AG08396 (cell line): ENCODE measurements at regions not wholly inside any gene's neighbourhood (a gene's known extent, or its start where the extent isn't known, plus 50 kb on each side); places are given as distances from the start of the nearest gene placed in this dataset.
"Not testable (repeated sequence)": the region's sequence is repeated elsewhere in the genome, so short reads cannot be mapped to it uniquely, and the experiment has no call there.

Experiments
- DNase-seq: peaks from one replicate; pipeline ENCODE4 v3.0.0; 2012; ENCODE audit warnings: low spot score, mixed read lengths

DNA sequence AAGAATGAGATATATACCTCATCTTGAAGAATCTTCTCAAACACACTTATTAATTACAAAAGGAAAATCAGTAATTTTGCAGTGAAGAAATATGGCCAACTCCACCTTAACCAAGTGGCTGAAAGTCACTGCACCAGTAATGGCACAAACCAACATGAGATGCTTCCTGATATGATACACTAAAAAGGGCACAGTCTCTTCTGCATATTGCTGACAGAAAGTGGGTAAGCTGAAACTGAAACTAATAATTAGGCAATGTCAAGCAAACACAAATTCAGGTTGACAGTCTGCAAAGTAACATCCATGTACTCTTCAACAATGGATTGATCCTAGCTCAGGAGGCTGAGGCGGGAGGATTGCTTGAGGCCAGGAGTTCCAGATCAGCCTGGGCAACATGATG, 56.1 kb downstream of the ZNF22 start:
- DNase-seq, result not testable (repeated sequence)

DNA sequence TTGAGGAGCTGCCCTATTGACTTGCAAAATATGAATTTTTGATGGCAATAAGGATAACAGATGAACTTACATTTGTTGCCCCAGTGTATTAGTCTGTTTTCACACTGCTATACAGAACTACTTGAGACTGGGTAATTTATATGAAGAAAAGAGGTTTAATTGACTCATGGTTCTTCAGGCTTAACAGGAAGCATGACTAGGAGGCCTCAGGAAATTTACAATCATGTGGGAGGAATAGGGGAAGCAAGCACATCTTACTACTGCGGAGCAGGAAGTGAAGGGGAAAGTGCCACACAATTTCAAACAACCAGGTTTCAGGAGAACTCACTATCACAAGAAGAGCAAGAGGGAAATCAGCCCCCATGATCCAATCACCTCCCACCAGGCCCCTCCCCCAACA, 57.9 kb downstream of the ZNF22 start:
- DNase-seq, result no peak

DNA sequence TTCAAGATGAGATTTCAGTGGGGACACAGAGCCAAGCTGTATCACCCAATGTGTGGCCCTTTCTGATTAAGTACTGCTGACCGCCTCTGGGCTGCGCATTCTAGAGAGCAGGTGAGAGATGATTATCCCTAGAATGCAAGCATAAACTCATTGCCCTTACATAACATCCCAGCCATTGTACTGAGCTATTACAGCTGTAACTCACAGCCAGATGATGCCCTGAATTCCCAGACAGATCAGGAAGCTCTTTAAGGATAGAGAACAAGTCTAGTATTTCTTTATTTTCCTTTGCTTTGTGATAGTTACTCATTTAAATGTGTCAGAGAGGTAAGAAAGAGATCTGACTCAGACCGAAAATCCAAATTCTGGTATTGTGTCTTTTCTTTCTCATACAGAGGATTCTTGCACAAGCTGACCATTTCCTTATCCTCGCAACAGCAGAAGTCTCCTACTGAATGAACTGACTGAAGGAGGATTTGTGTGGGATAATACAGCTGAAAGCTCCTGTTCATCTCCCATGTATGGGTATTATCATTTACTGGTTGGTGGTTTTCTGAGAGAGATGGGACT, 58.4 kb downstream of the ZNF22 start:
- no peak for DNase-seq

DNA sequence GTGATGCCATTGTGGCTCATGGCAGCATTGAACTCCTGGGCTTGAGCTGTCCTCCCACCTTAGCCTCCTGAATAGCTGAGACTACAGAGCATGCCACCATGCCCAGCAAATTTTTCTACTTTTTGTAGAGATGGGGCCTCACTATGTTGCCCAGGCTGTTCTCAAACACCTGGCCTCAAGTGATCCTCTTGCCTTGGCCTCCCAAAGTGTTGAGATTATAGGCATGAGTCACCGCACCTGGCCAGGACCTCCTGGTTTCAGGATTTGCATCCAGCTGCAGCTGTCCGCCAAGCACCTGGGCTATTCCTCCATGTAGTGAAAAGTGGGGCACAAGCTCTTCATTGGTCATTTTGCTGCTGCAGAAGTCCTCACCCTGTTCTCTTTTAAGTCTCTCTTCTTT, 58.9 kb downstream of the ZNF22 start:
- no peak for DNase-seq

DNA sequence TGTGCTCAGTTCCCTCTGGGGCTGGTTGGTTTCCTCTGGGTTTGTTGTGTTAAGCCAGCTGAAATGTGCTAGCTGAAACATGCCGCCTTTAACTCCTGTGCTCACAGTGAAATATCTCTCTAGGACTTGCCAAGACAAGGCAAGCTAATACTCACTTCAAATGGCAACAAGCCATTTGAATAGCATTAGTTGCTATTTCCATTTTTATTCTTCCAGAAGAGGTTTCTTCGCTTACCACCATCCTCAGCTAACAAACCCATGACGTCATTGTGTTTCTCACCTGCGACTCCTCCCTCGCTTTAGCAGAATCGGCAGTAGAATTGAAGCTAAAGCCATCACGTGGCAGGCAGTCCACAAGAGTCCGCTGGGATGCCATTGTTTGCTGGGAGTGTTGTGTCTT, 61.3 kb downstream of the ZNF22 start:
- no peak for DNase-seq

DNA sequence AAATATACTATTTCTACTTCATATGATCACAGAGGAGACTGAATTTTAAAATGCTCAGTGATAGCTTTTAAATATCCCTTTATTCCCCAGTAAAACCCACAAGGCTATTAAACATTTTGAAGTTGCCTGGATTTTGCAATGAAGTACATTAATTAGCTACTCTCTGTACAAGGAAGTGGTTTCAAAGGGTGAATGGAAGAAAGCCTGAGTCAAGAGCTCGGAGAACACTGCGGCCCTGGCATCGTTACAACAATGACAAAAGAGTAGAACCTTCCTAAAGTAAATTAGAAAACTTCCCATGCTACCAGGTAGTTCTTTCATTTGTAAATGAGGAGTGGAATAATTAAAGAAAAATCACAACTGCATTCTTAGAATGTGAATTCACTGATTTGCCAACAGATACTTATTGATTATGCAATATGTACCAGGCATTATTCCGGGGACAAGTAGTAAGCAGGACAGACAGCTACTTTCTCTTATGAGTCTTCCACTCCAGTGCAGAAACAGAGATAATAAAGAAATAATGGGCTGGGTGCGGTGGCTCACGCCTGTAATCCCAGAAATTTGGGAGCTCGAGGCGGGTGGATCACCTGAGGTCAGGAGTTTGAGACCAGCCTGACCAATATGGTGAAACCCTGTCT, 63.0 kb downstream of the ZNF22 start:
- DNase-seq, result no peak

DNA sequence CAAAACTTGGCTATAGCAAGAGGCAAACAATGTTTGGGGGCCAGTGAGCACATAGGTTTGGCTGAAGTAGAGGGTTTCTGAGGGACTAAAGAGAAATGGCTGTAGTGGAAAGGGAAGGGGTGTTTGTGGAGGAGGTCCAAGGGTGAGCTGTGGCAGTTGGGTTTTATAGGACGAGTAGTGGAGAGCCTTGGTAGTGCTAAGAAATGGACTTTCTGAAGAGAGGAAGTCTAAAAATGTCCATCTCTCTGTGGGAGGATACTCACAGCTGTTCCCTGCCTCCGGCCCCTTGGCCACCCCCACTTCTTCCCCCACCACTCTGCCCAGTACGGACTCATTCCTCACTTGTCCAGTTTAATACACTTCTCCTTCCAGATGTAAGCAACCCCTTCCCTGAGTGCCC, 64.3 kb downstream of the ZNF22 start:
- no peak for DNase-seq

DNA sequence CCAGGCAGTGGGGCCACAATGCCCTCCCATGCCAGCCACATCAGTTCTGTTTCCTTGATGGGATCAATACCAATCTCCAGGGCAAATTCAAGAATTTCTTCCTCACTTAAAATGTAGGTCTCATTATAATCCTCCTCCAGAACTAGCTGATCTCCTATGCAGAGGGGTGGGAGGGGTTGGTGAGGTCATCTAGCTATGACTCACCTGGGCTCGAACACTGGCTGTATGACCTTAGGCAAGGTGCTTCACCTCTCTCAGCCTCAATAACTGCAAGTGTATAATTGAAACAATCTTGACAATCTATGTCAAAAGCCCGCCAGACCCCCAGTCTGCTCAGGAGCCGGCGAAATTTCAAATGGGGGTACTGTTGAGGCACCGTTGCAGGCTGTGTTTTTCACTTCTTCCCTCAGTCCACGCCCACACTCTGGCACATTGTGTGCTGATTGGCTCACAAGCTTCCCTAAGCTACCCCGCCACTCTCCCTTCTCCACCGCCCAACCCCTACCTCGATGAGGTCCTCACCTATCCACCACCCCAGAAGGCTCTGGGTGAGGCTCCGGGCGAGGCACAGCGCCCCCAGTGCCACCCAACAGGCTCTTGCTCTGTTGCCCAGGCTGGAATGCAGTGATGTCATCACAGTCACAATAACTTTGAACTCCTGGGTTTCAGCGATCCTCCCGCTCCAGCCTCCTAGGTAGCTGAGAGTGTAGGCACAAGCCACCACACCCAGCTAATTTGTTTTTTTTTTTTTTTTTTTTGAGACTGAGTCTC, 70.5 kb downstream of the ZNF22 start:
- DNase-seq, result no peak

DNA sequence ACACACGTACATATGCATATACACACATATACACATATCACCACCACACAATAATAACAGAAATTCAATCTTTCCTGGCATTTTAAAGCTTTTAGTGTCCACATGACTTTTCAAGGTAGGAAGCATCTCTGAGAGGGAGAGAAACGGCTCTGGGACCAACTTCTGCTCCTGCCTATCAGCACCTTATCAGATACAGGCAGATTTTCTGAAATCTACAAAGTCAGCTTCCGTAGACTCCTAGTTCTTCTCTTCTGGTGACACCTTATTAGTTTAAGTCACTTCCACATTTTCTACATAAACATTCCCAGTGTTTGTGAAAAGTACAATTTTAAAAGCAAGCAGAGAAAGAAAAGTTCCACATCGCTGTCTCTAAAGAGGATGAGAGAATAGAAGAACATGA, 74.5 kb downstream of the ZNF22 start:
- no peak for DNase-seq

DNA sequence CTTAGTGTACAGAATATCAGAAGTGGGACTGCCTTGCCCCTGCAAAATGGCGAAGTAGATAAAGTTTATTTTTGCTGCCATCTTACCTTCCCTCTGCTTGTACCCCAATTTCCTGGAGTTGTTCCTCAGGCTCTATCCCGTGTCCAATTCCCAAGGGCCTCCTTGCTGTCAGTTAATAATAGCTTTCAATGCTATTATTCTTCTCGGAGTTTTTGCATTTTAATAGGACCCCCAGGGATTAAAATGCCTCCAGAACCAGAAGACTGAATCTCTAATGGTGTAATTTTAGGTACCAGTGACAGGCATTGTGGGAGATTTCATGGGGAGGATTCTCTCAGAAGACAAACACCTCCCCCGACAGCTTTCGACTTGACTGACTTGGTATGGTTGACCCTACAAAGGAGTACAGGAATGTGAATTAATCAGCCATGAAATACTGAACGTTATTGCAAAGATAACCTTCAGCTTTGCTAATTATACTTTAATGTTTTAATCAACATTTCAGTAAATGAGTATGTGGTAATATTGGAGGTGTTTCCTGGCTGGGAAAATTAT, 75.2 kb downstream of the ZNF22 start:
- DNase-seq, result no peak

DNA sequence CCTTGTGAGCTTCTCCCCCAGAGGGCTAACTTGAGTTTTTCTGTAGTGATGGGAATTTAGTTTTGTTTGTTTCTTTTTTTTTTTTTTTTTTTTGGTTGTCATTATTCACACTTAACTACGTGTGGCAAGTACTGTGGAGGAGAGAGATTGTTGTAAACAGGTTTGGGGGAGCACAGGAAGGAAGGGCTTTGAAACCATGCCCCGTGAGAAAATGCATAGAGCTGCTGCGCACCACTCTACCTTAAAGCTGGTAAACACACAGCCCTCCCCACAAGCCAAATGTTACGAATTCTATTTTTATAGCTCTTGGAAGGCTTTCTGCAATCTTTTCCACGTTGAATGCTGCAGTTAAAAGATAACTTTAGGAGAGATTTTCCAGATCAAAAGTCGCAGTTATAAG, 76.2 kb downstream of the ZNF22 start:
- DNase-seq, result no peak

DNA sequence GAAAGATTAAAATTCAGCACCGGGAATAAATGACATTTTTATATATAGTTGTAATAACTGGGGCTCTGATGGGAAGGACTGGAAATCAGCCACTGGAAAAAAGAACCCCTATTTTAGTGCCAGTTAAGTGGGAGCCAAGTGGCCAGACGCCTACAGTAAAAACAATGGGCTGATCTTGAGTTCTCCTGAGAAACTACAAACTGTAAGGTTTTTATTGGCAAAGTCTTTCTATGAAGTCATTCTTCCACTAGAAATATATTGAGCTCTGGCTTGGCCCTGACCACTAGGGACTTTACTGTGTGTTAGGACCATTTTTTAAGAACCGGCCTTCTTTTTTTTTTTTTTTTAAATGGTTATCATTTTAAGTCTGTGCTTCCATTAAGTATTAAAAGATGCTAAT, 79.6 kb downstream of the ZNF22 start:
- DNase-seq, result no peak

DNA sequence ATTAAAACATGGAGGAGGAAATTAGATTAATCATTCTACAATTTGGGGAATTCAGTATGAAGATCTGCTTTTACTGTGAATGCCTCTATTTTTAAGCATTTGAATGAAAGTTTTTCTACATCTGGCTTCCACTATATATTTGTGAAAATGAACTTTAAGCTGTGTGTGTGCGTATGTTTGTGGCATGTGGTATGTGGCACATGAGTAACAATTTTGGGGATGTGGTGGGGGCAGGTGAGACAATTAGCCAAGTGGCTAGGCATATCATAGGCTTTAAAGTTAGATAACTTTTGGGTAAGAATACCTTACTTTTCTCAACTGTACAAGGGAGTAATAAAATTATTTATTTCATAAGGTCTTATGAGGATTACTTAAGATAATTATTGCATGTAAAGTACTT, 81.5 kb downstream of the ZNF22 start:
- DNase-seq, result no peak

DNA sequence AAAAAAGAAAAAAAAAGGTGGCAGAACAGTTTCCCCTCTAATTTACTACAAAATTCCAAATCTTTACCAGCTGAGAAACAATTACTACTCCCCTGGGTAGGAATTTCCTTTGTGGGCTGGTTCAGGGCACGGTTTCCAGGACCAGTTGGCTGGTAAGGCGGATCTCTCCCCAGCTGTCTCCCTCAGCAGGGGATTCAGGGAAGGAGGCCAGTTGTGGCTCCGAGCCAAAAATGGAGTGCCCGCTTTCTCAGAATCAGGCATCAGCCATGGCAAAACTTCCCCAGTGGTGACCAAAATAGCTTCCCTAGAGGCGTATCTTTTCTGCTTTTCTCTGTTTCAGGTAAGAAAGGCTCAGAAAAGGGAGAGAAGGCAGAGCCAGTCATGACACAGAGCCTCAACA, 91.2 kb downstream of the ZNF22 start:
- no peak for DNase-seq

DNA sequence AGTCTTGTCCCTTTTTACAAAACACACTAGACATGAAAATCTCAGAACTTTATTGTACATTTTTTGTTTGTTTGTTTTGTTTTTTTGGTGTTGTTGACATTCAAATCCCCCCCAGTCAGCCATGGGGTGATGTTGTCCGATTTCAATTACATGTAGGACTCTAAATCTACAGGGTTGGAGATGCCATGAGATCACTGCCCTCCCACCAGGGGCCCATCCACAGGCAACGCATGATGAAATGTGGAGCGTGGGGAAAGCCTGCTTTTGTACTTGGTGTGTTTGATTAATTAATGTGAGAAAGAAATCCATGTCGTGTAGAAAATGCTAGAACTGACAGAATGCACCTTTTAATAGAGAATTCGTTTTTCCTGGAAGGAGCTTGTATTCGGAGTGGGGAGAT, 93.2 kb downstream of the ZNF22 start:
- no peak for DNase-seq

DNA sequence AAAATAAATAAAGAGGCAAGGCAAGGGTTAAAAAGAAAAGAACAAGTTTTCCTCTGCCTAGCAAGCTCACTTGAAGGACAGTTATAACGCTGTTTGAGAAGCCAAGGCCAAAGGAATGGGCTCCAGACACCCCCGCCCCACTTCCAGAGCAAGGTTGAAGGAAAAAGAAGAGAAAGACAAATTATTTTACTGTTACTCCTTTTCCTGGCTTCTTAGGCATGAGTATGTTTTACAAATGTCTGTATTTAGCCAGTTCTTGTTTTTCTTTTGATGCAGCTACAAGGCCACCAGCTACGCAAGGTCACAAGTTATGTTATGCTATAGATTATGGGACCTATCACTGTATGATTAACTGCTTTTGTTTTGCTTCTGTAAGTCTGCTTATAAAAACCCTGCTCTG, 94.6 kb downstream of the ZNF22 start:
- DNase-seq, result no peak

DNA sequence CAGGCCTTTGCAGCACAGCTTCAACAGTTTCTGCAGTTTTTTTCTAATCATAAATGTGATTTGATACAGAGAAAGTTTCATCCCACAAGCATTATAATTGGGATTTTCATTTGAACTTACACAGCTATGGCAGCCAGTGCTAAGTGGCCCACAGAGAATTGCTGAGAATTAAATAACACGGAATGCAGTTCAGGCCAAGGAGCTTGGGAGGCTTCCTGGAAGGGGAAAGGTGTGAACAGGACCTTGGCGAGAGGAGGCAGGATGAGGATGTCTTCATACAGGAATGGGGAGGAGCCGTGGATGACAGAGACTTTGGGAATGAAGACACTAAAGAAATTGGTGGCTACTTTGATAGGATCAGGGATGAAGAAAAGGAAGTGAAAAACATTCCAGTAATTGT, 95.3 kb downstream of the ZNF22 start:
- DNase-seq, result no peak

DNA sequence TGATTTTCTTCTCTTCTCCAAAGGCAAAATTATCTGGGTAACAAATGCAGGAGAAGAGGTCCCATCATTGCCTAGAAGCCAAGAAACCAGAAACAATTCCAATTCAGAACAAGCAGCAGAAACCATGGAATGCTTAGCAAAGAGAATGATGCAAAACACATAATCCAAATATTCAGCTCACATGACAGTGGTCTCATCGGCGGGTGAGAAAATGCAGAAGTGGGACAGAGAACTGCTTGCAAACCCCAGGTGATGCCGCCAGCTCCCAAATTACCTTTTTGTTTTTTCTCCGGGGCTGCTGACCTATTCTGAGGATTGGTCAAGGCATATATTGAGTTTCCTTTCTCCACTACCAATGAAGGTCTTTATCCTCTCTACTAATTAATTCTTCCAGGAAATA, 99.7 kb downstream of the ZNF22 start:
- DNase-seq, result no peak

DNA sequence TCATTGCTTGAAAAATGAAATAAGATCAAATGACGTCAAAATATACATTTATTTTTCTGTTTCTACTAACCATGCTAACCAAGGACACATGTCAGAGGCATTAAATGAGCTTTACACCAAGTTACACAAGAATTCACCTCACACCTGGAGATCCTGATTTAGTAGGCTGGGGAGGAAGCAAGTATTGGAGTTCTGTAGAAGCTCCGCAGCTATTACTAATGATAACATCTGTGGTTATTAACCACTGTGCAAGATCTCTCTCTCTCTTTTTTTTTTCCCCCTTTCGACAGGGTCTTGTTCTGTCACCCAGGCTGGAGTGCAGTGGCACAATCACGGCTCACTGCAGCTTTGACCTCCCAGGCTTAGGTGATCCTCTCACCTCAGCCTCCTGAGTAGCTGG, 104.0 kb downstream of the ZNF22 start:
- no peak for DNase-seq

DNA sequence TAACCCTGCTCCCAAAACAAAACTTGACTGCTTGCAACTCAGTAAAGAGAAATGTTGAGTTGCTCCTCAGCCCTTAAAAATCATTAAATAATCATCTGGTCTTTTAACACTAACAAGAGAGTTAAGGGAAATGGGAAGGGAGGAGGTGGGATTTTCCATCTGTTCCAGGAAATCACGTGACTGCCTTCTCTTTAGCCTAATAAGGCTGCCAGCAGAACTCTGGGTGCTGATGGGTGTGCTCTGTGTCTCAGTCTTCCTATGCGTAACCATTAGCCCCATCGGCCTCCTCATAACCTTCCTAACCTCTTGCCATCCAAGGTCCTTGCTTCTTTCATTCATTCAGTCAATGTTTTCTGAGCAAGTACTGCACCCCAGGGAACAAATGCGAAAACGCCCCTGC, 104.6 kb downstream of the ZNF22 start:
- not testable (repeated sequence) for DNase-seq

DNA sequence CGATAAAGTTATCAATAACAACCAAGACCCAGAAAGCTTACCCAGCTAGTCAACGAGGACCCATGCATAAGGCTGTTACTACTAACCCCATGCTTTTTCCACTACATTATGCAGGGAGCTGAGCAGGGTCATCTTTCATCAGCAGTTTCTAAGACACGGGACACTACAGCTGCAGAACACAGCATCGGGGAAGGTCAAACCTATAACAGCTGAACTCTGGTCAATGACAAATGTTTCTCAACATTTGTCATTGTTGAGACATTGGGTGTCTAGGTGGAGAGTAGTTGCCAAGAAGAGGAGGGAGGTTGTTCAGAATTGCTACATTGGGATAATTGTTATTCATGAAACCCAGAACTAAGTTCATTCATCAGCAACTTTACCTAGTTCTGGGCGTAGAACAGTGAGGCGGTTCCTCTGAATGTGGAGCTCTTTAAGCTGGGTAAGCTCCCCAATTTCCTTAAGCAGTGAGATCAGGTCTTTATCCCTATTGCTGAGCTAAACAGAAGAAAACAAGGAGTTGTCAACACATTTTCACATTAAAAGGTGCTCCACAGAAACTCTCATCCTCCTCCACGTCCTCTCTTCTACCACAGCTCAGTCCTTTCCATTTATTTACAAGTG, 105.6 kb downstream of the ZNF22 start:
- no peak for DNase-seq

DNA sequence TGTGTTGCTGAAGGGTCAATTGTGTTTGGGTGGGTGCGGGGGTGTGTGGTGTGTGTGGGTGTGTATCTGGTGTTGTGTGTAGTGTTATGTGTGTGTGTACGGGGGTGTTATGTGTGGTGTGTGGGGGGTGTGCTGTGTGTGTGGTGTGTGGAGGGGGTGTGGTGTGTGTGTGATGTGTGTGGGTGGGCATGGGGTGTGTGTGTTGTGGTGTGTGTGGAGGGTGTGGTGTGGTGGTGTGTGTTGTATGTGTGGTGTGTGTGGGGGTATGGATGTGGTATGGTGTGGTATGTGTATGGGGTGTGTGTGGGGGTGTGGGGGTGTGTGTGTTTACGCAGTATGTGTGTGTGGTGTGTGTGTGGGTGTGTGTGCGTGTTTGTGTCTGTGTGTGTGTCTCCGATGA, 110.8 kb downstream of the ZNF22 start:
- DNase-seq, result no peak

DNA sequence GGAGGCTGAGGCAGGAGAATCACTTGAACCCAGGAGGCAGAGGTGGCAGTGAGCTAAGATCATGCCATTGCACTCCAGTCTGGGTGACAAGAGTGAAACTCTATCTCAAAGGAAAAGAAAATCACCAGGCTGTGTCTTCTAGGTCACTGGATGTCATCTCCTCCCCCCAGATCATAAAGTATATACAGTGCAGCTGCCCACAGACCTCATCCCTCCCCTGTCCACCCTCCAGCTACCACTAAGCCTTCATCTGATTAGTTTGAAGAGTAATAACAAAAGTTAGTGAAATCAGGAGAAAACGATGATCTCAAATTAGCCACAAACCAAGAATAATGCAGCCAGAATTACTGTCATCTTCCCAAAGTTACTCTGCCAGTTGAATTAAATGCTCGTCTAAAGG, 117.2 kb downstream of the ZNF22 start:
- DNase-seq, result not testable (repeated sequence)
